SK-N-SH (cell line): ENCODE measurements at regions not wholly inside any gene's neighbourhood (a gene's known extent, or its start where the extent isn't known, plus 50 kb on each side); places are given as distances from the start of the nearest gene placed in this dataset.

Experiments used
- CTCF ChIA-PET: fragments of 300-600, 350-600 bp; formaldehyde crosslinking; extraction: SDS; loops from one replicate; lab custom pipeline; 2021; lab: Yijun Ruan, JAX
- POLR2A ChIA-PET: fragments of 350-600 bp; sonication (Branson Sonifier 250); formaldehyde crosslinking; extraction: SDS; loops from one replicate; lab custom pipeline; 2020; ENCODE audit warnings: antibody characterized with exemption, inconsistent platforms; lab: Yijun Ruan, JAX
- DNase-seq: peaks from one replicate; pipeline ENCODE4 v3.0.0; 2012
- H2AFZ ChIP-seq: fragments of 200-600 bp; sonication (generic); 2 replicates; pipeline ENCODE4 v1.8.1; 2016; ENCODE audit warnings: antibody characterized with exemption, mild to moderate bottlenecking, low read depth
- H3F3A ChIP-seq: fragments of 200-600 bp; sonication (generic); replicated peaks from 2 replicates; pipeline ENCODE3; 2016; ENCODE audit warnings: antibody characterized with exemption, mild to moderate bottlenecking; ENCODE audit not compliant: insufficient read depth
- H3K27ac ChIP-seq, 2 experiments: fragments of 200-500 bp in 1 of 2; fragments of 200-600 bp in 1 of 2; sonication (Bioruptor generic) in 1 of 2; sonication (generic), shearing (Covaris generic) in 1 of 2; 2 replicates each; pipeline versions ENCODE4 v1.5.1 to v1.6.1; 2014 to 2016; ENCODE audit warnings: low read depth in 2 of 2, inconsistent platforms in 1 of 2, low read length in 1 of 2, mild to moderate bottlenecking in 1 of 2, mixed read lengths in 1 of 2
- H3K27me3 ChIP-seq: fragments of 200-600 bp; sonication (generic), shearing (Covaris generic); 2 replicates; pipeline ENCODE4 v1.6.1; 2016; ENCODE audit warnings: mixed run types; ENCODE audit not compliant: insufficient read depth
- H3K36me3 ChIP-seq, 2 experiments: fragments of 200-500 bp in 1 of 2; fragments of 200-600 bp in 1 of 2; sonication (Bioruptor generic) in 1 of 2; sonication (generic) in 1 of 2; replicated peaks in 1 of 2; 2 replicates each; pipeline versions ENCODE3 to v1.5.1; 2014 to 2016; ENCODE audit warnings: low read length in 1 of 2, mild to moderate bottlenecking in 1 of 2; ENCODE audit not compliant: insufficient read depth in 2 of 2, control insufficient read depth in 1 of 2
- H3K4me1 ChIP-seq, 2 experiments: fragments of 200-500 bp in 1 of 2; fragments of 200-600 bp in 1 of 2; sonication (Bioruptor generic) in 1 of 2; sonication (generic), shearing (Covaris generic) in 1 of 2; 2 replicates each; pipeline versions ENCODE4 v1.5.1 to v1.6.1; 2014 to 2016; ENCODE audit warnings: low read depth in 1 of 2, low read length in 1 of 2, mixed run types in 1 of 2; ENCODE audit not compliant: insufficient read depth in 2 of 2, control insufficient read depth in 1 of 2
- H3K4me2 ChIP-seq: fragments of 200-600 bp; sonication (generic), shearing (Covaris generic); 2 replicates; pipeline ENCODE4 v1.6.1; 2017; ENCODE audit warnings: mixed run types
- H3K4me3 ChIP-seq, 2 experiments: fragments of 200-500 bp in 1 of 2; fragments of 200-600 bp in 1 of 2; sonication (Bioruptor generic) in 1 of 2; sonication (generic), shearing (Covaris generic) in 1 of 2; 2 replicates each; pipeline versions ENCODE4 v1.5.1 to v1.8.1; 2014 to 2016; ENCODE audit warnings: low read depth in 2 of 2, inconsistent platforms in 1 of 2, low read length in 1 of 2, mild to moderate bottlenecking in 1 of 2, mixed read lengths in 1 of 2, moderate library complexity in 1 of 2
- H3K79me2 ChIP-seq: fragments of 200-600 bp; sonication (generic); 2 replicates; pipeline ENCODE4 v1.8.1; 2017; ENCODE audit warnings: mild to moderate bottlenecking; ENCODE audit not compliant: insufficient read depth
- H3K9ac ChIP-seq: fragments of 200-600 bp; sonication (generic); 2 replicates; pipeline ENCODE4 v1.6.1; 2017; ENCODE audit warnings: mixed run types
- H3K9me2 ChIP-seq: fragments of 200-600 bp; sonication (generic); 2 replicates; pipeline ENCODE4 v1.6.1; 2017; ENCODE audit warnings: mixed run types
- H3K9me3 ChIP-seq: fragments of 200-600 bp; sonication (generic); 2 replicates; pipeline ENCODE4 v1.6.1; 2017; ENCODE audit warnings: mixed run types, mild to moderate bottlenecking, moderate library complexity
- H4K20me1 ChIP-seq: fragments of 200-600 bp; sonication (generic); 2 replicates; pipeline ENCODE4 v1.6.1; 2017; ENCODE audit warnings: mild to moderate bottlenecking, mixed run types; ENCODE audit not compliant: insufficient read depth
- ELF1 ChIP-seq: IDR thresholded peaks from 2 replicates; pipeline ENCODE4 v1.4.0; 2012
- EP300 ChIP-seq, 2 experiments: IDR thresholded peaks; 2 replicates each; pipeline versions ENCODE4 v1.4.0 to v1.6.1; 2012; ENCODE audit warnings: borderline replicate concordance in 1 of 2, low read depth in 1 of 2, low read length in 1 of 2
- JUND ChIP-seq: IDR thresholded peaks from 2 replicates; pipeline ENCODE4 v1.4.0; 2012
- MEF2A ChIP-seq: IDR thresholded peaks from 2 replicates; pipeline ENCODE4 v1.4.0; 2012; ENCODE audit warnings: low read depth, borderline replicate concordance
- NFIC ChIP-seq: IDR thresholded peaks from 2 replicates; pipeline ENCODE4 v1.4.0; 2012; ENCODE audit warnings: borderline replicate concordance
- NRF1 ChIP-seq: IDR thresholded peaks from 2 replicates; pipeline ENCODE4 v1.6.1; 2012; ENCODE audit warnings: low read depth, mild to moderate bottlenecking, low read length
- RFX5 ChIP-seq: IDR thresholded peaks from 2 replicates; pipeline ENCODE4 v1.6.1; 2012; ENCODE audit warnings: mild to moderate bottlenecking, improper control_type of control experiment, low read length
- WGBS: methylation state at CpG from one replicate; pipeline ENCODE4 v1.1.6; 2017; ENCODE audit warnings: low lambda C conversion rate; 5-methylcytosine and 5-hydroxymethylcytosine counted together
- TF ChIP-seq, protein P1 (sequence below): IDR thresholded peaks from 2 replicates; pipeline ENCODE4 v1.4.0; 2012; ENCODE audit warnings: low read depth, borderline replicate concordance
- TF ChIP-seq, protein P2 (sequence below): fragments of 150-350 bp; IDR thresholded peaks from 2 replicates; pipeline ENCODE4 v1.6.1; 2017; ENCODE audit warnings: antibody characterized with exemption, low read length, low read depth, borderline replicate concordance

- Histone ChIP-seq H3K27ac (no peak overlapping the region), H3K9ac (no peak overlapping the region), H3K9me2 (no peaks in the 10 kb centered on the region), H3K79me2 (no peaks in the 10 kb centered on the region), H3K4me2 (no peak overlapping the region), H4K20me1 (no peaks in the 10 kb centered on the region), H2AFZ (no peak overlapping the region), H3K9me3 (no peaks in the 10 kb centered on the region), H3F3A (no peaks in the 10 kb centered on the region), H3K4me3 (no peak overlapping the region), H3K4me1 (no peaks in the 10 kb centered on the region), H3K27me3 (no peaks in the 10 kb centered on the region), H3K36me3 (no peaks in the 10 kb centered on the region)
- ChIA-PET CTCF (interaction anchor here (1.2 kb wide), 1 partner anchor 19 kb away, joined by 3 read pairs; no protein-coding TSS in a partner anchor), POLR2A (no interaction called here)
- TF ChIP-seq NFIC (no peak), NRF1 (no peak), ELF1 (no peak), EP300 (IDR thresholded peaks at IDR 0.05; ENCODE audit: borderline replicate concordance in 1 of 2, low read depth in 1 of 2, low read length in 1 of 2) (no peak), RFX5 (no peak), JUND (no peak), MEF2A (no peak)
- TF ChIP-seq, protein P1, sequence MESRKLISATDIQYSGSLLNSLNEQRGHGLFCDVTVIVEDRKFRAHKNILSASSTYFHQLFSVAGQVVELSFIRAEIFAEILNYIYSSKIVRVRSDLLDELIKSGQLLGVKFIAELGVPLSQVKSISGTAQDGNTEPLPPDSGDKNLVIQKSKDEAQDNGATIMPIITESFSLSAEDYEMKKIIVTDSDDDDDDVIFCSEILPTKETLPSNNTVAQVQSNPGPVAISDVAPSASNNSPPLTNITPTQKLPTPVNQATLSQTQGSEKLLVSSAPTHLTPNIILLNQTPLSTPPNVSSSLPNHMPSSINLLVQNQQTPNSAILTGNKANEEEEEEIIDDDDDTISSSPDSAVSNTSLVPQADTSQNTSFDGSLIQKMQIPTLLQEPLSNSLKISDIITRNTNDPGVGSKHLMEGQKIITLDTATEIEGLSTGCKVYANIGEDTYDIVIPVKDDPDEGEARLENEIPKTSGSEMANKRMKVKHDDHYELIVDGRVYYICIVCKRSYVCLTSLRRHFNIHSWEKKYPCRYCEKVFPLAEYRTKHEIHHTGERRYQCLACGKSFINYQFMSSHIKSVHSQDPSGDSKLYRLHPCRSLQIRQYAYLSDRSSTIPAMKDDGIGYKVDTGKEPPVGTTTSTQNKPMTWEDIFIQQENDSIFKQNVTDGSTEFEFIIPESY: no peak
- TF ChIP-seq, protein P2, sequence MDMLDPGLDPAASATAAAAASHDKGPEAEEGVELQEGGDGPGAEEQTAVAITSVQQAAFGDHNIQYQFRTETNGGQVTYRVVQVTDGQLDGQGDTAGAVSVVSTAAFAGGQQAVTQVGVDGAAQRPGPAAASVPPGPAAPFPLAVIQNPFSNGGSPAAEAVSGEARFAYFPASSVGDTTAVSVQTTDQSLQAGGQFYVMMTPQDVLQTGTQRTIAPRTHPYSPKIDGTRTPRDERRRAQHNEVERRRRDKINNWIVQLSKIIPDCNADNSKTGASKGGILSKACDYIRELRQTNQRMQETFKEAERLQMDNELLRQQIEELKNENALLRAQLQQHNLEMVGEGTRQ: no peak
- no peak for DNase-seq
- WGBS: 0% methylated on average over 1 of the region's 1 CpG
Measured at GRCh38 chr4:179415037-179415846, 1973.0 kb upstream of the AGA start.

GRCh38 chr4:179415847-179416223, 1973.6 kb upstream of the AGA start:
- no peak for DNase-seq
- no peaks in the 10 kb centered on the region for H3K4me1 ChIP-seq
- ChIA-PET CTCF (interaction anchor here (1.2 kb wide), 1 partner anchor 18 kb away, joined by 3 read pairs; no protein-coding TSS in a partner anchor), POLR2A (no interaction called here)
- no peaks in the 10 kb centered on the region for H3K27me3 ChIP-seq
- H3K4me3 ChIP-seq: no peak overlapping the region
- H3K9me2 ChIP-seq: no peaks in the 10 kb centered on the region
- WGBS: 4% methylated on average over 1 of the region's 1 CpG
- TF ChIP-seq NRF1: no peak
- TF ChIP-seq, all 33 proteins: peak for 0
- no peak overlapping the region for H3K27ac ChIP-seq
- H3F3A ChIP-seq: no peaks in the 10 kb centered on the region
- no peaks in the 10 kb centered on the region for H3K36me3 ChIP-seq
- H4K20me1 ChIP-seq: no peaks in the 10 kb centered on the region
- no peaks in the 10 kb centered on the region for H3K9me3 ChIP-seq
- no peak overlapping the region for H3K9ac ChIP-seq
- no peak overlapping the region for H3K4me2 ChIP-seq
- H3K79me2 ChIP-seq: no peaks in the 10 kb centered on the region
- no peak overlapping the region for H2AFZ ChIP-seq
